Adrenal gland (tissue), 9 donors: ENCODE measurements at regions not wholly inside any gene's neighbourhood (a gene's known extent, or its start where the extent isn't known, plus 50 kb on each side); places are given as distances from the start of the nearest gene placed in this dataset.

Source experiments
- DNase-seq, 7 donors: peaks; one replicate each; pipeline ENCODE4 v3.0.0-alpha.2; 2019 to 2020
- H3K27ac ChIP-seq, 5 donors: fragments of 200-600 bp; sonication (generic) in 4 of 5; 1 replicate in 3 of 5; 2 replicates in 2 of 5; pipeline versions ENCODE4 v1.5.1 to v1.8.0; 2016 to 2020; ENCODE audit warnings: mild to moderate bottlenecking in 1 of 5
- H3K27me3 ChIP-seq: fragments of 200-600 bp; 2 replicates; pipeline ENCODE4 v1.8.0; 2021
- H3K36me3 ChIP-seq, 2 donors: fragments of 200-600 bp; replicated peaks in 1 of 2; 1 replicate in 1 of 2; 2 replicates in 1 of 2; pipeline versions ENCODE4 v1.5.1 to v1.8.0; 2018 to 2022
- H3K4me1 ChIP-seq, 2 donors: fragments of 200-600 bp; replicated peaks in 1 of 2; 1 replicate in 1 of 2; 2 replicates in 1 of 2; pipeline versions ENCODE4 v1.5.1 to v1.8.0; 2018 to 2021
- H3K4me3 ChIP-seq, 4 donors: fragments of 200-600 bp; sonication (generic) in 3 of 4; one replicate each; pipeline ENCODE4 v1.5.1; 2016 to 2018
- H3K9me3 ChIP-seq, 3 donors: fragments of 200-600 bp; sonication (generic) in 1 of 3; replicated peaks in 1 of 3; 1 replicate in 2 of 3; 2 replicates in 1 of 3; pipeline versions ENCODE4 v1.5.1 to v1.8.0; 2016 to 2021
- CTCF ChIP-seq, 6 experiments: fragments of 450-650 bp in 4 of 6; fragments of 200-600 bp in 2 of 6; sonication (generic) in 1 of 6; IDR thresholded peaks; 1 replicate in 5 of 6; 2 replicates in 1 of 6; pipeline versions ENCODE4 v1.5.1 to v1.8.0; 2016 to 2021; ENCODE audit warnings: antibody characterized with exemption in 6 of 6, mild to moderate bottlenecking in 2 of 6, moderate library complexity in 1 of 6
- POLR2A ChIP-seq, 2 donors: fragments of 450-650 bp; IDR thresholded peaks; one replicate each; pipeline ENCODE4 v1.6.1; 2017; ENCODE audit warnings: antibody characterized with exemption in 2 of 2, mild to moderate bottlenecking in 2 of 2, moderate library complexity in 1 of 2
- WGBS, 4 donors: extraction: QIAGEN DNeasy Blood & Tissue Kit in 2 of 4; methylation state at CpG; one replicate each; pipeline versions ENCODE4 v1.1.5 to v1.1.7; 2013 to 2017; 5-methylcytosine and 5-hydroxymethylcytosine counted together
- intact Hi-C, 2 donors: fragments of 100-400 bp; cut with DNase I; formaldehyde crosslinking; loops; one replicate each; pipeline versions ENCODE4 v1.14.1 to v1.15.0; 2022 to 2023
- donor health status: healthy with polysubstance abuse.
- donor health status: Bipolar disorder and iron deficiency.
- donor health status: DM: yes; HTN: yes; CAD: no.
- donor health status: DM: no; HTN: no; CAD: no.
- donor health status: DM: no; HTN: no; CAD: no.

DNA sequence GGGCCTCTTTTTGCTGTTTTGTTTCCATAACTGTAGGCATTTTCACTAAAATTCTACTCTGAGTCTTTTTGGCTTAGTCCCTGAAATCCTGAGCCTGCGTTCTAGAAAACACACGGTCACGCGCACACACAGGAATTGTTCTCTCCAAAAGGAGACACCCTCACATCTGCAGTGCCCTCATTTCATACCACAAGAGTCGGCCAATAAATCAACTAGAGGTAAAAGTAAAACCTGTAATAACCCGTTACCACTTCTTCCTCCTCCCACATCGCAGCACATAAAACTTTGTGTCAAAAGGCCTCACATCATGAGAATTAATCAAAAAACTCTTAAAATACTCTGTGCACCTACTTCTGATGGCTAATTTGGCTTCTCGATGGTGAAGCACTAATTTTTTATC lies 133.3 kb upstream of the MGMT start:
- H3K9me3 ChIP-seq: no peaks in the 10 kb centered on the region
- H3K36me3 ChIP-seq: no peaks in the 10 kb centered on the region
- H3K4me3 ChIP-seq: no peak overlapping the region
- WGBS, 4 donors: 77 to 80% (median 79%) methylated on average over 8 of the region's 8 CpGs
- TF ChIP-seq POLR2A (IDR thresholded peaks at IDR 0.05) (no peak), CTCF (IDR thresholded peaks at IDR 0.05) (no peak)
- intact Hi-C loops: no loop called here
- H3K27me3 ChIP-seq: no peaks in the 10 kb centered on the region
- no peak overlapping the region for H3K27ac ChIP-seq
- H3K4me1 ChIP-seq: no peaks in the 10 kb centered on the region
- no peak for DNase-seq

- DNase-seq: no peak
- intact Hi-C loops: no loop called here
- H3K36me3 ChIP-seq: no peaks in the 10 kb centered on the region
- H3K27ac ChIP-seq: no peak overlapping the region
- no peaks in the 10 kb centered on the region for H3K27me3 ChIP-seq
- no peaks in the 10 kb centered on the region for H3K9me3 ChIP-seq
- no peak for TF ChIP-seq CTCF (IDR thresholded peaks at IDR 0.05)
- TF ChIP-seq POLR2A (IDR thresholded peaks at IDR 0.05): no peak
- 51 to 58% (median 56%) methylated on average over 16 of the region's 16 CpGs for whole genome bisulfite sequencing, 4 donors
- no peaks in the 10 kb centered on the region for H3K4me1 ChIP-seq
- no peak overlapping the region for H3K4me3 ChIP-seq
Measured at GRCh38 chr10:129334266-129334665, 132.8 kb upstream of the MGMT start.

DNA sequence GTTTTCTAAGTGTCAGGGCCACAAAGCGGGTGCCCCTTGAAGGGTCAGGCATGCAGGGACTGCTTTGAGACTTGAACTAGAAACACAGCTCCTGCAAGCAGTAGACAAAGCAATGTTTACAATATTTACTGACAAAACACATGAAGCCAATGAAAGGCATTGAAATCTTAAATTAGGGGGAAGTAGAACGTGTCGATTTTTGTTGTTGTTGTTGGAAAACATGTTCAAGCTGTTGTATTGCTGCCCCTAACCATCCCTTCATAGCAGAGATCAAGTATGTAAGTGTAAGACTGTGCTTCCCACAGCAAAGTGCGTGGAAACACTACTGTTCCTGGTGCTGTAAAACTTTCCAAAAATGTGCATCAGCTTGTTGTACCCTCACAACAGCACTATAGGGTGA lies 131.6 kb upstream of the MGMT start:
- H3K4me3 ChIP-seq: no peak overlapping the region
- H3K4me1 ChIP-seq: no peaks in the 10 kb centered on the region
- no peak overlapping the region for H3K27ac ChIP-seq
- no peak for TF ChIP-seq CTCF (IDR thresholded peaks at IDR 0.05)
- no peak for TF ChIP-seq POLR2A (IDR thresholded peaks at IDR 0.05)
- no peak for DNase-seq
- intact Hi-C loops: no loop called here
- H3K27me3 ChIP-seq: no peaks in the 10 kb centered on the region
- H3K9me3 ChIP-seq: no peaks in the 10 kb centered on the region
- no peaks in the 10 kb centered on the region for H3K36me3 ChIP-seq
- 66 to 82% (median 77%) methylated on average over 4 of the region's 4 CpGs for WGBS, 4 donors

- Histone ChIP-seq H3K9me3 (no peaks in the 10 kb centered on the region), H3K4me1 (no peaks in the 10 kb centered on the region), H3K4me3 (no peak overlapping the region), H3K27me3 (no peaks in the 10 kb centered on the region), H3K27ac (no peak overlapping the region), H3K36me3 (no peaks in the 10 kb centered on the region)
- WGBS, 4 donors: 83 to 90% (median 87%) methylated on average over 5 of the region's 5 CpGs
- no peak for DNase-seq
- intact Hi-C loops: no loop called here
- TF ChIP-seq CTCF (IDR thresholded peaks at IDR 0.05) (no peak), POLR2A (IDR thresholded peaks at IDR 0.05) (no peak)
Measured at GRCh38 chr10:129335942-129336341, 131.1 kb upstream of the MGMT start.
